Vagina (tissue), 2 donors: ENCODE measurements at regions not wholly inside any gene's neighbourhood (a gene's known extent, or its start where the extent isn't known, plus 50 kb on each side); places are given as distances from the start of the nearest gene placed in this dataset.

Source experiments
- POLR2A ChIP-seq, 2 donors: fragments of 450-650 bp; IDR thresholded peaks; one replicate each; pipeline ENCODE4 v1.6.1; 2017; ENCODE audit warnings: antibody characterized with exemption in 2 of 2, mild to moderate bottlenecking in 2 of 2, moderate library complexity in 2 of 2
- TF ChIP-seq, protein P1 (sequence below), 3 experiments: fragments of 450-650 bp in 2 of 3; fragments of 200-600 bp in 1 of 3; sonication (generic) in 1 of 3; IDR thresholded peaks; one replicate each; pipeline ENCODE4 v1.5.1; 2017 to 2019; ENCODE audit warnings: antibody characterized with exemption in 3 of 3, mild to moderate bottlenecking in 2 of 3, moderate library complexity in 2 of 3

DNA sequence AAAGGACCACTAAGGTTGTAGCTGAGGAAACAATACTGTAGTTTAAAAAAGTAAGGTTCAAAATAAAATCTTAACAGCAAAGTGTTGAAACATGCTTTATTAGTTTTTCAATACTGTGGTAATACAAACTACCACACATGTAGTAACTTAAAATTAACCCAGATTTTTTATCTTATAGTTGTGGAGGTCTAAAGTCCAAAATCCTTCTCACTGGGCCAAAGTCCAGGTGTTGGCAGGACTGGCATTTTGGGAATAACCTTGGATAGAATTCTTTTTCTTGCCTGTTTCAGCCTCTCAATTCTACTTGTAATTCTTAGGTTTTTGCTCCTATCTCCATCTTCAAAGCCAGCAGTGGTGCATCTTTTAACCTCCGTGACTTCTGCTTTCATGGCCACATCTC, 942.0 kb downstream of the TSN start:
- TF ChIP-seq, protein P1, sequence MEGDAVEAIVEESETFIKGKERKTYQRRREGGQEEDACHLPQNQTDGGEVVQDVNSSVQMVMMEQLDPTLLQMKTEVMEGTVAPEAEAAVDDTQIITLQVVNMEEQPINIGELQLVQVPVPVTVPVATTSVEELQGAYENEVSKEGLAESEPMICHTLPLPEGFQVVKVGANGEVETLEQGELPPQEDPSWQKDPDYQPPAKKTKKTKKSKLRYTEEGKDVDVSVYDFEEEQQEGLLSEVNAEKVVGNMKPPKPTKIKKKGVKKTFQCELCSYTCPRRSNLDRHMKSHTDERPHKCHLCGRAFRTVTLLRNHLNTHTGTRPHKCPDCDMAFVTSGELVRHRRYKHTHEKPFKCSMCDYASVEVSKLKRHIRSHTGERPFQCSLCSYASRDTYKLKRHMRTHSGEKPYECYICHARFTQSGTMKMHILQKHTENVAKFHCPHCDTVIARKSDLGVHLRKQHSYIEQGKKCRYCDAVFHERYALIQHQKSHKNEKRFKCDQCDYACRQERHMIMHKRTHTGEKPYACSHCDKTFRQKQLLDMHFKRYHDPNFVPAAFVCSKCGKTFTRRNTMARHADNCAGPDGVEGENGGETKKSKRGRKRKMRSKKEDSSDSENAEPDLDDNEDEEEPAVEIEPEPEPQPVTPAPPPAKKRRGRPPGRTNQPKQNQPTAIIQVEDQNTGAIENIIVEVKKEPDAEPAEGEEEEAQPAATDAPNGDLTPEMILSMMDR (IDR thresholded peaks at IDR 0.05), result no peak
- TF ChIP-seq POLR2A (IDR thresholded peaks at IDR 0.05), result no peak
